Muscle layer of colon (tissue), 2 donors: ENCODE measurements at regions not wholly inside any gene's neighbourhood (a gene's known extent, or its start where the extent isn't known, plus 50 kb on each side); places are given as distances from the start of the nearest gene placed in this dataset.

Experiments
- H3K27ac ChIP-seq: one replicate; pipeline ENCODE4 v1.7.0; 2013; ENCODE audit warnings: low read depth, mild to moderate bottlenecking, low read length, moderate library complexity
- H3K27me3 ChIP-seq, 2 donors: one replicate each; pipeline ENCODE4 v1.7.0; 2013; ENCODE audit warnings: low read length in 2 of 2, mild to moderate bottlenecking in 2 of 2; ENCODE audit not compliant: insufficient read depth in 2 of 2, control insufficient read depth in 1 of 2
- H3K36me3 ChIP-seq: one replicate; pipeline ENCODE4 v1.7.0; 2013; ENCODE audit warnings: mild to moderate bottlenecking, low read length; ENCODE audit not compliant: insufficient read depth
- H3K4me1 ChIP-seq: one replicate; pipeline ENCODE4 v1.7.0; 2013; ENCODE audit warnings: mild to moderate bottlenecking, low read length; ENCODE audit not compliant: insufficient read depth
- H3K4me3 ChIP-seq, 2 donors: one replicate each; pipeline ENCODE4 v1.7.0; 2013; ENCODE audit warnings: low read length in 2 of 2, low read depth in 1 of 2, mild to moderate bottlenecking in 1 of 2, moderate library complexity in 1 of 2
- H3K9ac ChIP-seq: one replicate; pipeline ENCODE4 v1.7.0; 2013; ENCODE audit warnings: low read length
- H3K9me3 ChIP-seq: one replicate; pipeline ENCODE4 v1.7.0; 2013; ENCODE audit warnings: mild to moderate bottlenecking, low read length
- donor health status: abdominal sarcoma.
- donor health status: Adenocarcinoma of cecum.

GRCh38 chr6:166877906-166878305 lies 78.4 kb downstream of the RNASET2 start:
- Histone ChIP-seq H3K27ac (no peak overlapping the region), H3K9ac (no peak overlapping the region), H3K9me3 (no peaks in the 10 kb centered on the region), H3K4me1 (no peaks in the 10 kb centered on the region), H3K4me3 (no peak overlapping the region), H3K27me3 (no peaks in the 10 kb centered on the region), H3K36me3 (no peaks in the 10 kb centered on the region)

GRCh38 chr6:166877349-166877748 lies 79.0 kb downstream of the RNASET2 start:
- Histone ChIP-seq H3K9me3 (no peaks in the 10 kb centered on the region), H3K4me1 (no peaks in the 10 kb centered on the region), H3K9ac (no peak overlapping the region), H3K27me3 (no peaks in the 10 kb centered on the region), H3K27ac (no peak overlapping the region), H3K4me3 (no peak overlapping the region), H3K36me3 (no peaks in the 10 kb centered on the region)

- Histone ChIP-seq H3K27me3 (no peaks in the 10 kb centered on the region), H3K9ac (no peak overlapping the region), H3K4me3 (no peak overlapping the region), H3K27ac (no peak overlapping the region), H3K9me3 (no peaks in the 10 kb centered on the region), H3K4me1 (no peaks in the 10 kb centered on the region), H3K36me3 (no peaks in the 10 kb centered on the region)
Observed at GRCh38 chr6:166872531-166873009, 83.8 kb downstream of the RNASET2 start.

DNA sequence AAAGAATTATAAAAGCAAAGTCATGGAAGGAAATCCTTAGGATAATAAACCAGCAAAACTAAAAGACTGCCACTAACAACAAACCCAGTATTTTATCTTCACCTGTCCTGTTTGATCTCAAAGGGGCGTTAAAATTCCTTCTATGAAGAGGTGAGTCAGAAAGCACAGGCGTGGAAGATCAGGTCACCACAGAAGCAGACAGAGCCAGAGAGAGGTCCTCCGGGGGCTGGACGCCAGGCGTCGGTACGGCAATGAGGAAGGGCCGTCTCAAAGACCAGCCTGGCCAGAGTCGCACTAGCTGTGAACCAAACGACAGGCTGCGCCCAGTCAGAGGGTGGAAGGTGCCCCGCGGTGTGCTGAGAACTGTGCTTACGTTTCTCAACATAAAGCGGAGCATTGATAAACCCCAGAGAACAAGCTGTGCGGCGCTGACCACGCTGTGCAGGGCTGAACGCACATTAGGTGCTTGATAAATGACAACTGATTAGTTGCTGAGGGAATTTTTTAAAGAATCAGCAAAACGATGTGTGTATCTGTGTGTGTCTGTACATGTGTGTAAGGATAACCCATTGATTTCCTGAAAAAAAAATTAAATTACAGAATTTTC lies 85.6 kb downstream of the RNASET2 start:
- Histone ChIP-seq H3K27ac (no peak overlapping the region), H3K4me3 (no peak overlapping the region), H3K9me3 (no peaks in the 10 kb centered on the region), H3K27me3 (no peaks in the 10 kb centered on the region), H3K4me1 (no peaks in the 10 kb centered on the region), H3K36me3 (no peaks in the 10 kb centered on the region), H3K9ac (no peak overlapping the region)

DNA sequence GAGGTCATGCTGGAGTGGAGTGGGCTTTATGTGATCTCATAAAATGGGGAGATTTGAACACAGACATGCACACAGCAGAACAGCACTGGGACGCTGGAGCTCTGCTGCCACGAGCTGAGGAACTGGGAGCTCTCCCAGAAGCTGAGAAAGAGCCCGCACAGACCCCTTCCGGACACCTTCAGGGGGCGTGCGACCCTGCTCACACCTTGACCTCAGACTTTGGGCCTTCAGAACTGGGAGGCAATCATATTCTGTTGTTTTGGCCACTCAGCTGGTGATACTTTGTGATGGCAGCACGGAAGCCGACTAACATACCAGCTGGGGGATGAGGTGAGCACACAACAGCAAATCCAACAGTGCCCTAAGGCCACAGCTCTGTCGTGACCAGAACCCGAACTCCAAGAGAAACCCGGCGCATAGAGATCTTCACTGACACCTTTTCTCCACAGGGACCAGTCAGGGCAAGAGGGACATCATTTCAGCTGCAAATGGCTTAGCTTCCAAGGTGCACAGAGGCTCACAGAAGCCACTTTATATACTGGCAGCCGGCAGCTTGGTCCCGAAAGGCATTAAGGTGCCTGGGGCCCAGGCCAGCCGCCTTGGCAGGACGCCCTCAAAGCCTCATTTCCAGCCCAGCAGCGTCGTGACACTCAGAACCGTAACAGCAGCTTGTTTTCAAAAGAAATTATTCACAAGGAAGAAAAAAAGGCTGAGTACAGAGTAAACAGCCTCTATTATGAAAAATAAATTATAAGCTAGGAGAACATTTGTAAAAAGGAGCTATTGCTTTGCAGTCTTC lies 89.3 kb downstream of the RNASET2 start:
- Histone ChIP-seq H3K4me1 (no peaks in the 10 kb centered on the region), H3K9me3 (no peaks in the 10 kb centered on the region), H3K9ac (no peak overlapping the region), H3K4me3 (no peak overlapping the region), H3K36me3 (no peaks in the 10 kb centered on the region), H3K27ac (no peak overlapping the region), H3K27me3 (peaks cover 0 to under 1% of the 10 kb centered on the region in 2 donors)

- H3K27me3 ChIP-seq: peaks cover 0 to 5% of the 10 kb centered on the region in 2 donors
- H3K4me3 ChIP-seq: no peak overlapping the region
- no peaks in the 10 kb centered on the region for H3K4me1 ChIP-seq
- no peak overlapping the region for H3K9ac ChIP-seq
- H3K36me3 ChIP-seq: no peaks in the 10 kb centered on the region
- no peak overlapping the region for H3K27ac ChIP-seq
- H3K9me3 ChIP-seq: no peaks in the 10 kb centered on the region
Observed at GRCh38 chr6:166864333-166864732, 92.0 kb downstream of the RNASET2 start.

DNA sequence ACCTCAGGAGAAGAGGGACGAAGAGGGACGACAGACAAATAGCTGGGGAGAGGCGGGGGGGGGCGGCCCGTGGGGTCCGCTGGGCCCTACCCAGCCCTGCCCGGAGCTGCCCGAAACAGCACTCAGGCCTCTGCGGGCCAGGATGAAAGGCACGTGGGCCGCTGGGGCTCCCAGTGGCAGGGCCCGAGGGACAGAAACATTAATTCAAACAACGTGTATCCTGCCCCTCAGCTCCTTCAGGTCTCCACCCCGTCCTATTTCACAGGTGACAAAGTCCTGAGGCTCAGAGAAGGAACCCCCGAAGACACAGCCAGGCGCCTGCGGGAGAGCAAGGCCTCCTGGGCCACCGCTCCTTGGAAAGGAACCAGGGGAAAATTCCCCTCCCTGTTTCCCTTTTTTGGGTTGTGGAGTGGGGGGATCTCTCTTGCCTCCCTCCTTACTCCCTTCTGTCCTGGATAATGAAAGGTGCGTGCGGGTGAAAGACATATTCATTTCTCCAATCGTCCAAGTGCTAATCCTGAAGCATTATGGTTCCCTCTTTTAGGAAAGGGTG lies 93.3 kb downstream of the RNASET2 start:
- no peak overlapping the region for H3K9ac ChIP-seq
- H3K27ac ChIP-seq: peak overlapping the region; percentile 4
- no peaks in the 10 kb centered on the region for H3K36me3 ChIP-seq
- peaks cover 0 to 5% of the 10 kb centered on the region in 2 donors for H3K27me3 ChIP-seq
- no peaks in the 10 kb centered on the region for H3K4me1 ChIP-seq
- no peaks in the 10 kb centered on the region for H3K9me3 ChIP-seq
- peak overlapping the region; percentile 53 to 56 for H3K4me3 ChIP-seq

DNA sequence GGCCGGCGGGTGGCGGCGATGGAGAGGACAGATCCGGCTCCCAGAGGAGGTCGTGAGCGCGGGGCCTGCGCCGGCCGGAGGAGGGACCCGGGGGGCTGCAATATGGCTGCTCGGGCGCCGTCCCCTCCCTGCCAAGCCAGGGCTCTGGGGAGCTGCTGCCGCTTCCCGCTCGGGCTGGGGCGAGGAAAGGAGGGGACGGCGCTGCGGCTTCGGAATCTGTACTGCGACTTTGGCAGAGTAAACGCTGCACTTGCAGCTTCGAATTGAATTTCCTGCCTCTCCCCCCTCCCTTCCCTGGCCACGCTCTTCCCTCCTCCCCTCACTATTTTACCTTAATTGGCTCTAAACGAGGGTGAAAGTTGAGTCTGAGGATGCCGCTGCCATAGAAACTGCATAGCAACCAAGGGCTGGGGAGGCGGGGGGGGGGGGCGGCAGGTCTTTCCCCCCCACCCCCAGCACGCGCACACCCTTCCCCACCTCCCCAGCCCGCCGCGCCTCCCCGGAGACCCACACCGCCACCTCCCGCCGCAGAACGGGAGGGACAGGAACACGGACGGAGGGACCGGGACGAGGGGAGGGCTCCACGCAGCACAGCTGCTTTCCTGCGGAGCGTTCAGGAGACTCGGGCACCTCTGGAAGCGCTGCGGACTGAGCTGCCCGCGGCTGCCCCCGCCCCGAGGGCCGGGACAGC lies 93.9 kb downstream of the RNASET2 start:
- H3K4me3 ChIP-seq: peak overlapping the region; percentile 53 to 56
- H3K36me3 ChIP-seq: no peaks in the 10 kb centered on the region
- peak overlapping the region; percentile 29 for H3K27ac ChIP-seq
- no peak overlapping the region for H3K9ac ChIP-seq
- no peaks in the 10 kb centered on the region for H3K9me3 ChIP-seq
- H3K4me1 ChIP-seq: no peaks in the 10 kb centered on the region
- peaks cover 0 to 5% of the 10 kb centered on the region in 2 donors for H3K27me3 ChIP-seq

- H3K9ac ChIP-seq: no peak overlapping the region
- H3K36me3 ChIP-seq: no peaks in the 10 kb centered on the region
- H3K9me3 ChIP-seq: no peaks in the 10 kb centered on the region
- peak overlapping the region; percentile 53 to 56 for H3K4me3 ChIP-seq
- H3K27me3 ChIP-seq: peaks cover 0 to 5% of the 10 kb centered on the region in 2 donors
- no peaks in the 10 kb centered on the region for H3K4me1 ChIP-seq
- peak overlapping the region; percentile 29 for H3K27ac ChIP-seq
Observed at GRCh38 chr6:166861961-166862286, 94.4 kb downstream of the RNASET2 start.

DNA sequence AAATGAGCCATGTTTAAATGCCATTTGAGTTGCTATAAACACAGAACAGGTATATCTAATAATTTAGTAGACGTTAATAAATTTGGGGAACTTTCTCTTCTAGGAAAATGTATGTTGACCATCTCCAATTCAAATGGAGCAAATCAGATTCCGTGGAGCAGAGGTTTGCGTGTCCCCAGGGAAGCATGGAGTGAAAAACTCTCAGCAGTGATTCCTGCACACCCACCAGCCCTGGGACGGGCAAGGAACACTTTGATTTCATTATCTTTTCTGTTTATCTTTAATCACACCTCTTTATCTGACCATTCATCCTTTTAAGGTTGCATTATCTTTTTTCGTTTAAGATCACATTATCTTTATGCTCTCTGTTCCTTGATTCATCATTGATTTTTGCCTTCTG lies 95.0 kb downstream of the RNASET2 start:
- Histone ChIP-seq H3K9ac (no peak overlapping the region), H3K4me3 (no peak overlapping the region), H3K4me1 (no peaks in the 10 kb centered on the region), H3K36me3 (no peaks in the 10 kb centered on the region), H3K27me3 (peaks cover 0 to 5% of the 10 kb centered on the region in 2 donors), H3K9me3 (no peaks in the 10 kb centered on the region), H3K27ac (no peak overlapping the region)

- Histone ChIP-seq H3K27me3 (peaks cover 0 to 5% of the 10 kb centered on the region in 2 donors), H3K9ac (no peak overlapping the region), H3K9me3 (no peaks in the 10 kb centered on the region), H3K36me3 (no peaks in the 10 kb centered on the region), H3K4me3 (no peak overlapping the region), H3K27ac (no peak overlapping the region), H3K4me1 (no peaks in the 10 kb centered on the region)
Observed at GRCh38 chr6:166860392-166860791, 96.0 kb downstream of the RNASET2 start.
